HG02970 (cell line): ENCODE measurements at regions not wholly inside any gene's neighbourhood (a gene's known extent, or its start where the extent isn't known, plus 50 kb on each side); places are given as distances from the start of the nearest gene placed in this dataset.

ENCODE experiments used
- ATAC-seq: cut with Tn5 transposase; IDR thresholded peaks from one replicate; pipeline ENCODE4 v1.9.1; 2021; ENCODE audit warnings: mild to moderate bottlenecking, moderate library complexity, moderate number of reproducible peaks; ENCODE audit not compliant: unreplicated experiment, low FRiP score

GRCh38 chr21:35672313-35672712, 388.0 kb downstream of the SETD4 start:
- no peak for ATAC-seq

- ATAC-seq: no peak
Measured at GRCh38 chr21:35664683-35665082, 395.6 kb downstream of the SETD4 start.

- no peak for ATAC-seq
Measured at GRCh38 chr21:35663856-35664606, 396.3 kb downstream of the SETD4 start.

GRCh38 chr21:35658242-35658641, 402.1 kb downstream of the SETD4 start:
- ATAC-seq: no peak

- ATAC-seq: no peak
Measured at GRCh38 chr21:35652872-35653271, 407.5 kb downstream of the SETD4 start.

- ATAC-seq: no peak
Measured at GRCh38 chr21:35652196-35652595, 408.1 kb downstream of the SETD4 start.

- no peak for ATAC-seq
Measured at GRCh38 chr21:35651196-35651595, 409.1 kb downstream of the SETD4 start.

- no peak for ATAC-seq
Measured at GRCh38 chr21:35649186-35649585, 411.1 kb downstream of the SETD4 start.

GRCh38 chr21:35648512-35648911, 411.8 kb downstream of the SETD4 start:
- ATAC-seq: no peak

- ATAC-seq: no peak
Measured at GRCh38 chr21:35646606-35647005, 413.7 kb downstream of the SETD4 start.

GRCh38 chr21:35645991-35646390, 414.3 kb downstream of the SETD4 start:
- no peak for ATAC-seq

- no peak for ATAC-seq
Measured at GRCh38 chr21:35644523-35644922, 415.8 kb downstream of the SETD4 start.

GRCh38 chr21:35643176-35643575, 417.1 kb downstream of the SETD4 start:
- no peak for ATAC-seq

- ATAC-seq: no peak
Measured at GRCh38 chr21:35641271-35642016, 418.9 kb downstream of the SETD4 start.

GRCh38 chr21:35637431-35637830, 422.9 kb downstream of the SETD4 start:
- no peak for ATAC-seq

- ATAC-seq: no peak
Measured at GRCh38 chr21:35635994-35636393, 424.3 kb downstream of the SETD4 start.

- ATAC-seq: no peak
Measured at GRCh38 chr21:35635261-35635660, 425.1 kb downstream of the SETD4 start.

- no peak for ATAC-seq
Measured at GRCh38 chr21:35633501-35633900, 426.8 kb downstream of the SETD4 start.

- ATAC-seq: no peak
Measured at GRCh38 chr21:35632711-35633110, 427.6 kb downstream of the SETD4 start.

GRCh38 chr21:35628316-35628715, 432.0 kb downstream of the SETD4 start:
- ATAC-seq: no peak

GRCh38 chr21:35627462-35627861, 432.9 kb downstream of the SETD4 start:
- ATAC-seq: no peak

- no peak for ATAC-seq
Measured at GRCh38 chr21:35625576-35625975, 434.8 kb downstream of the SETD4 start.
